Stomach smooth muscle (tissue), 2 donors: ENCODE measurements at regions not wholly inside any gene's neighbourhood (a gene's known extent, or its start where the extent isn't known, plus 50 kb on each side); places are given as distances from the start of the nearest gene placed in this dataset.
"Not testable (repeated sequence)": the region's sequence is repeated elsewhere in the genome, so short reads cannot be mapped to it uniquely, and the experiment has no call there.

Experiments used
- H3K27ac ChIP-seq: one replicate; pipeline ENCODE4 v1.7.0; 2013; ENCODE audit warnings: mild to moderate bottlenecking, low read length, inconsistent platforms
- H3K27me3 ChIP-seq, 2 donors: one replicate each; pipeline ENCODE4 v1.7.0; 2013; ENCODE audit warnings: low read length in 2 of 2; ENCODE audit not compliant: insufficient read depth in 2 of 2, control insufficient read depth in 1 of 2
- H3K36me3 ChIP-seq, 2 donors: one replicate each; pipeline ENCODE4 v1.7.0; 2013; ENCODE audit warnings: low read length in 2 of 2; ENCODE audit not compliant: control insufficient read depth in 2 of 2, insufficient read depth in 2 of 2
- H3K4me1 ChIP-seq: one replicate; pipeline ENCODE4 v1.7.0; 2013; ENCODE audit warnings: low read length; ENCODE audit not compliant: control insufficient read depth, insufficient read depth
- H3K4me3 ChIP-seq, 2 donors: one replicate each; pipeline ENCODE4 v1.7.0; 2013; ENCODE audit warnings: low read length in 2 of 2
- H3K9ac ChIP-seq, 2 donors: one replicate each; pipeline ENCODE4 v1.7.0; 2013; ENCODE audit warnings: low read length in 2 of 2, mild to moderate bottlenecking in 1 of 2
- H3K9me3 ChIP-seq, 2 donors: one replicate each; pipeline ENCODE4 v1.7.0; 2013; ENCODE audit warnings: low read length in 2 of 2; ENCODE audit not compliant: control insufficient read depth in 2 of 2
- donor health status: healthy.
- donor health status: Pancreatic carcinoma.

GRCh38 chr5:96203761-96204160 is 229.3 kb downstream of the PCSK1 start:
- Histone ChIP-seq H3K36me3 (no peaks in the 10 kb centered on the region), H3K4me3 (no peak overlapping the region), H3K27ac (no peak overlapping the region), H3K9me3 (no peaks in the 10 kb centered on the region), H3K9ac (no peak overlapping the region), H3K4me1 (no peaks in the 10 kb centered on the region), H3K27me3 (no peaks in the 10 kb centered on the region)

GRCh38 chr5:96201503-96201902 is 231.5 kb downstream of the PCSK1 start:
- no peak overlapping the region for H3K27ac ChIP-seq
- no peaks in the 10 kb centered on the region for H3K36me3 ChIP-seq
- no peaks in the 10 kb centered on the region for H3K27me3 ChIP-seq
- H3K9ac ChIP-seq, result no peak overlapping the region
- no peaks in the 10 kb centered on the region for H3K4me1 ChIP-seq
- no peak overlapping the region for H3K4me3 ChIP-seq
- no peaks in the 10 kb centered on the region for H3K9me3 ChIP-seq

GRCh38 chr5:96200641-96201040 is 232.4 kb downstream of the PCSK1 start:
- no peak overlapping the region for H3K27ac ChIP-seq
- no peak overlapping the region for H3K9ac ChIP-seq
- no peaks in the 10 kb centered on the region for H3K4me1 ChIP-seq
- no peak overlapping the region for H3K4me3 ChIP-seq
- H3K36me3 ChIP-seq, result no peaks in the 10 kb centered on the region
- H3K27me3 ChIP-seq, result no peaks in the 10 kb centered on the region
- H3K9me3 ChIP-seq, result no peaks in the 10 kb centered on the region

GRCh38 chr5:96199713-96200183 is 233.3 kb downstream of the PCSK1 start:
- Histone ChIP-seq H3K27me3 (no peaks in the 10 kb centered on the region), H3K4me1 (no peaks in the 10 kb centered on the region), H3K27ac (no peak overlapping the region), H3K9me3 (no peaks in the 10 kb centered on the region), H3K4me3 (no peak overlapping the region), H3K9ac (no peak overlapping the region), H3K36me3 (no peaks in the 10 kb centered on the region)

GRCh38 chr5:96198356-96199058 is 234.5 kb downstream of the PCSK1 start:
- Histone ChIP-seq H3K27ac (no peak overlapping the region), H3K9ac (no peak overlapping the region), H3K4me3 (no peak overlapping the region), H3K27me3 (no peaks in the 10 kb centered on the region), H3K9me3 (no peaks in the 10 kb centered on the region), H3K4me1 (no peaks in the 10 kb centered on the region), H3K36me3 (no peaks in the 10 kb centered on the region)

- not testable (repeated sequence) for H3K9ac ChIP-seq, H3K27ac ChIP-seq, H3K9me3 ChIP-seq, H3K36me3 ChIP-seq, H3K27me3 ChIP-seq, H3K4me1 ChIP-seq, H3K4me3 ChIP-seq
Observed at GRCh38 chr5:96197767-96198166, 235.3 kb downstream of the PCSK1 start.

- no peaks in the 10 kb centered on the region for H3K27me3 ChIP-seq
- no peaks in the 10 kb centered on the region for H3K9me3 ChIP-seq
- H3K4me3 ChIP-seq, result no peak overlapping the region
- H3K27ac ChIP-seq, result no peak overlapping the region
- no peak overlapping the region for H3K9ac ChIP-seq
- H3K36me3 ChIP-seq, result no peaks in the 10 kb centered on the region
- H3K4me1 ChIP-seq, result no peaks in the 10 kb centered on the region
Observed at GRCh38 chr5:96197347-96197746, 235.7 kb upstream of the ELL2 start.

GRCh38 chr5:96196890-96197289 is 235.2 kb upstream of the ELL2 start:
- no peaks in the 10 kb centered on the region for H3K27me3 ChIP-seq
- no peaks in the 10 kb centered on the region for H3K4me1 ChIP-seq
- no peaks in the 10 kb centered on the region for H3K36me3 ChIP-seq
- H3K9ac ChIP-seq, result no peak overlapping the region
- no peak overlapping the region for H3K4me3 ChIP-seq
- no peaks in the 10 kb centered on the region for H3K9me3 ChIP-seq
- H3K27ac ChIP-seq, result no peak overlapping the region

- Histone ChIP-seq H3K27me3 (no peaks in the 10 kb centered on the region), H3K4me1 (no peaks in the 10 kb centered on the region), H3K36me3 (no peaks in the 10 kb centered on the region), H3K9me3 (no peaks in the 10 kb centered on the region), H3K9ac (no peak overlapping the region), H3K27ac (no peak overlapping the region), H3K4me3 (no peak overlapping the region)
Observed at GRCh38 chr5:96196407-96196806, 234.8 kb upstream of the ELL2 start.

- Histone ChIP-seq H3K4me1 (no peaks in the 10 kb centered on the region), H3K27me3 (no peaks in the 10 kb centered on the region), H3K4me3 (no peak overlapping the region), H3K9ac (no peak overlapping the region), H3K36me3 (no peaks in the 10 kb centered on the region), H3K9me3 (no peaks in the 10 kb centered on the region), H3K27ac (no peak overlapping the region)
Observed at GRCh38 chr5:96195123-96195522, 233.5 kb upstream of the ELL2 start.

- Histone ChIP-seq H3K9me3 (no peaks in the 10 kb centered on the region), H3K27me3 (no peaks in the 10 kb centered on the region), H3K4me3 (no peak overlapping the region), H3K36me3 (no peaks in the 10 kb centered on the region), H3K27ac (no peak overlapping the region), H3K4me1 (no peaks in the 10 kb centered on the region), H3K9ac (no peak overlapping the region)
Observed at GRCh38 chr5:96194593-96194992, 232.9 kb upstream of the ELL2 start.
